Type B pancreatic cell (in vitro differentiated cells): ENCODE measurements at regions not wholly inside any gene's neighbourhood (a gene's known extent, or its start where the extent isn't known, plus 50 kb on each side); places are given as distances from the start of the nearest gene placed in this dataset.

Experiments used
- DNase-seq: peaks from one replicate; pipeline ENCODE4 v3.0.0; 2021; ENCODE audit warnings: mixed read lengths; ENCODE audit not compliant: unreplicated experiment; ENCODE audit errors: extremely low spot score
- H3K27ac Mint-ChIP-seq: 2 replicates; pipeline ENCODE4 v1.8.0; 2021; ENCODE audit warnings: mild to moderate bottlenecking, mixed read lengths
- H3K27me3 Mint-ChIP-seq: 2 replicates; pipeline ENCODE4 v1.8.0; 2021; ENCODE audit warnings: mixed read lengths
- H3K36me3 Mint-ChIP-seq: 2 replicates; pipeline ENCODE4 v1.8.0; 2021; ENCODE audit warnings: mixed read lengths
- H3K4me1 Mint-ChIP-seq: one replicate; pipeline ENCODE4 v1.8.0; 2021; ENCODE audit warnings: mixed read lengths; ENCODE audit not compliant: unreplicated experiment
- H3K4me3 Mint-ChIP-seq: 2 replicates; pipeline ENCODE4 v1.8.0; 2021; ENCODE audit warnings: mild to moderate bottlenecking, mixed read lengths
- H3K9me3 Mint-ChIP-seq: 2 replicates; pipeline ENCODE4 v1.8.0; 2021; ENCODE audit warnings: mixed read lengths
- TF ChIP-seq, protein P1 (sequence below): fragments of 200-600 bp; sonication (generic); conservative IDR thresholded peaks from 2 replicates; pipeline ENCODE4 v1.5.0; 2021; ENCODE audit warnings: antibody characterized with exemption, mild to moderate bottlenecking

DNA sequence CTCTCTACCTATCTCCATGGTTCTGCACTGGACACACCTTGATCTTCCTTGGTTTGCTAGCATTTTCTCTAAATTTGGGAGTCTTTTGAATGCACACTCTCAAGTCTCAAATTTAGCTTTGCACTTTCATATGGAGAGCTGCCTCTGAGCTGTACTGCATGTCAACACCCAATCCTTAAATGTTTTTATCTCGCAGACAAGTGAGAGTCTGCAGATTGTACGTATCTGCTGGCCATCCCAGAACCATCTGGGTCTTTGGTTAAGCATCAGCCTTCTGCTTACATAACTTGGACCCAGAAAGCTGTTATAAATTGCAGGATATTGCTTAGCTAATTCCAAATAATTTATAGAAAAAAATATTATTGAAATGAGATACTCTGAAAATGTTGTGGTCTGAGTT lies 111.4 kb upstream of the GRAMD2B start:
- H3K27ac Mint-ChIP-seq = no peak overlapping the region
- TF ChIP-seq, protein P1, sequence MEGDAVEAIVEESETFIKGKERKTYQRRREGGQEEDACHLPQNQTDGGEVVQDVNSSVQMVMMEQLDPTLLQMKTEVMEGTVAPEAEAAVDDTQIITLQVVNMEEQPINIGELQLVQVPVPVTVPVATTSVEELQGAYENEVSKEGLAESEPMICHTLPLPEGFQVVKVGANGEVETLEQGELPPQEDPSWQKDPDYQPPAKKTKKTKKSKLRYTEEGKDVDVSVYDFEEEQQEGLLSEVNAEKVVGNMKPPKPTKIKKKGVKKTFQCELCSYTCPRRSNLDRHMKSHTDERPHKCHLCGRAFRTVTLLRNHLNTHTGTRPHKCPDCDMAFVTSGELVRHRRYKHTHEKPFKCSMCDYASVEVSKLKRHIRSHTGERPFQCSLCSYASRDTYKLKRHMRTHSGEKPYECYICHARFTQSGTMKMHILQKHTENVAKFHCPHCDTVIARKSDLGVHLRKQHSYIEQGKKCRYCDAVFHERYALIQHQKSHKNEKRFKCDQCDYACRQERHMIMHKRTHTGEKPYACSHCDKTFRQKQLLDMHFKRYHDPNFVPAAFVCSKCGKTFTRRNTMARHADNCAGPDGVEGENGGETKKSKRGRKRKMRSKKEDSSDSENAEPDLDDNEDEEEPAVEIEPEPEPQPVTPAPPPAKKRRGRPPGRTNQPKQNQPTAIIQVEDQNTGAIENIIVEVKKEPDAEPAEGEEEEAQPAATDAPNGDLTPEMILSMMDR = no peak
- H3K27me3 Mint-ChIP-seq = no peaks in the 10 kb centered on the region
- no peaks in the 10 kb centered on the region for H3K9me3 Mint-ChIP-seq
- no peak for DNase-seq
- H3K4me3 Mint-ChIP-seq = no peak overlapping the region
- H3K36me3 Mint-ChIP-seq = no peaks in the 10 kb centered on the region
- H3K4me1 Mint-ChIP-seq = no peaks in the 10 kb centered on the region

GRCh38 chr5:126315341-126315740 lies 107.9 kb upstream of the GRAMD2B start:
- Mint-ChIP-seq H3K36me3 (no peaks in the 10 kb centered on the region), H3K4me3 (no peak overlapping the region), H3K27me3 (peaks cover 3% of the 10 kb centered on the region), H3K9me3 (no peaks in the 10 kb centered on the region), H3K27ac (no peak overlapping the region), H3K4me1 (no peaks in the 10 kb centered on the region)
- TF ChIP-seq, protein P1 = no peak
- no peak for DNase-seq

- no peaks in the 10 kb centered on the region for H3K9me3 Mint-ChIP-seq
These were observed 90.9 kb upstream of the GRAMD2B start for GRCh38 chr5:126332326-126332725.

DNA sequence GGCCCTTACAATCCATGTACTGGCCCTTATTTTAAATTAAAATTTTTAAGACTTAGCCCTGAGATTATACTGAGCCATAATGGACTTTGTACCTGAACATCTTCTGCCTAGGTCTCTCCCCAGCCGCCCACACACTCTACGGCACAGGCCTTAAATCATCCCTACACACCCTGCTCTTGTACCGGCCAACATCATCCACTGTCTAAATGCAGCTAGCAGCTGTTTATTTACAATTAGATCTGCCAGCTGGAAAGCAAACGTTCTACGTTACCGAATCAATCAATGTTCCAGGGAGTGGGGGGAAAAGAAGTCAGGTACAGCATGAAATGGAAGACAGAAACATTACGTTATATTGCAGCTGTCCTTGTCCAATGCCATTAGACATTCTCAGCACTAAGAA lies 88.4 kb upstream of the GRAMD2B start:
- no peak overlapping the region for H3K4me3 Mint-ChIP-seq
- H3K9me3 Mint-ChIP-seq = no peaks in the 10 kb centered on the region
- no peak overlapping the region for H3K27ac Mint-ChIP-seq
- no peak for DNase-seq
- H3K27me3 Mint-ChIP-seq = no peaks in the 10 kb centered on the region
- TF ChIP-seq, protein P1 = no peak
- H3K36me3 Mint-ChIP-seq = no peaks in the 10 kb centered on the region
- H3K4me1 Mint-ChIP-seq = peaks cover 25% of the 10 kb centered on the region

More at GRCh38 chr5:126332326-126332725, 90.9 kb upstream of the GRAMD2B start:
- no peak overlapping the region for H3K4me3 Mint-ChIP-seq
- no peak for DNase-seq
- no peaks in the 10 kb centered on the region for H3K36me3 Mint-ChIP-seq
- peaks cover 4% of the 10 kb centered on the region for H3K27me3 Mint-ChIP-seq
- H3K4me1 Mint-ChIP-seq = peaks cover 21% of the 10 kb centered on the region
- no peak overlapping the region for H3K27ac Mint-ChIP-seq
- TF ChIP-seq, protein P1 = no peak

GRCh38 chr5:126335886-126336285 lies 87.3 kb upstream of the GRAMD2B start:
- Mint-ChIP-seq H3K4me3 (no peak overlapping the region), H3K4me1 (peaks cover 25% of the 10 kb centered on the region), H3K27me3 (no peaks in the 10 kb centered on the region), H3K27ac (no peak overlapping the region), H3K36me3 (no peaks in the 10 kb centered on the region), H3K9me3 (no peaks in the 10 kb centered on the region)
- no peak for DNase-seq
- TF ChIP-seq, protein P1 = no peak

GRCh38 chr5:126338635-126339034 lies 84.6 kb upstream of the GRAMD2B start:
- Mint-ChIP-seq H3K9me3 (no peaks in the 10 kb centered on the region), H3K4me1 (peaks cover 25% of the 10 kb centered on the region), H3K4me3 (no peak overlapping the region), H3K36me3 (no peaks in the 10 kb centered on the region), H3K27me3 (no peaks in the 10 kb centered on the region), H3K27ac (no peak overlapping the region)
- DNase-seq = no peak
- TF ChIP-seq, protein P1 = no peak
